ENCODE measurements at regions not wholly inside any gene's neighbourhood (a gene's known extent, or its start where the extent isn't known, plus 50 kb on each side); places are given as distances from the start of the nearest gene placed in this dataset.

GRCh38 chr12:9378430-9378835 lies 170.2 kb upstream of the PZP start:
- no peak overlapping the region for H3K4me2 ChIP-seq
- H4K20me1 ChIP-seq (replicated peaks; ENCODE audit: insufficient read depth), result no peaks in the 10 kb centered on the region
- TF ChIP-seq REST (IDR thresholded peaks at IDR 0.05; ENCODE audit: unreplicated experiment) (no peak), ZNF462 (CRISPR knock-in tag; IDR thresholded peaks at IDR 0.05) (no peak), ZNF331 (CRISPR knock-in tag; IDR thresholded peaks at IDR 0.05; ENCODE audit: low read depth) (no peak), CTCF (conservative IDR thresholded peaks at IDR 0.05; ENCODE audit: low read depth in 2 of 2) (peak; percentile 64 to 80), JUNB (IDR thresholded peaks at IDR 0.05; ENCODE audit: unreplicated experiment) (no peak), POLR2AphosphoS5 (IDR thresholded peaks at IDR 0.05; ENCODE audit: low read depth) (no peak), CREB1 (CRISPR knock-in tag; IDR thresholded peaks at IDR 0.05; ENCODE audit: low read depth) (0 out of 2 replicates have a peak, but pooled peaks have one; percentile 24), ZNF114 (CRISPR knock-in tag; IDR thresholded peaks at IDR 0.05) (no peak), NANOG (IDR thresholded peaks at IDR 0.05; ENCODE audit: borderline replicate concordance) (no peak), ETS1 (IDR thresholded peaks at IDR 0.05) (no peak), STAT1 (IDR thresholded peaks at IDR 0.05; ENCODE audit: unreplicated experiment) (no peak)
- Mint-ChIP-seq H3K36me3 (ENCODE audit: low read depth) (no peaks in the 10 kb centered on the region), H3K4me3 (no peak overlapping the region), H3K27ac (peak overlapping the region; percentile 19; the same call in 1 of the 2 replicates), H3K9me3 (no peaks in the 10 kb centered on the region), H3K4me1 (peaks cover 4% of the 10 kb centered on the region; the same call in 1 of the 3 replicates), H3K27me3 (ENCODE audit: insufficient read depth, low read depth, poor library complexity) (peaks cover 2% of the 10 kb centered on the region)
- H3K36me3 ChIP-seq (ENCODE audit: insufficient read depth), result no peaks in the 10 kb centered on the region
- H3F3A ChIP-seq (replicated peaks; ENCODE audit: low read depth), result no peaks in the 10 kb centered on the region
- H3K79me2 ChIP-seq (replicated peaks; ENCODE audit: insufficient read depth), result no peaks in the 10 kb centered on the region
- H3K4me3 ChIP-seq, result no peak overlapping the region
- no peak overlapping the region for H3K27ac ChIP-seq (ENCODE audit: low read depth)
- no peaks in the 10 kb centered on the region for H3K27me3 ChIP-seq (ENCODE audit: insufficient read depth)
- H3K4me1 ChIP-seq (ENCODE audit: insufficient read depth), result no peaks in the 10 kb centered on the region
- H3K9me2 ChIP-seq (ENCODE audit: insufficient read depth), result no peaks in the 10 kb centered on the region
- DNase-seq (ENCODE audit: low spot score) (peak; percentile 64), ATAC-seq (peak; percentile 98)
- peak overlapping the region; percentile 73; the same call in 1 of the 2 replicates for H2AFZ ChIP-seq

Data from GM23338 (cell line).